HepG2 (cell line): ENCODE measurements at regions not wholly inside any gene's neighbourhood (a gene's known extent, or its start where the extent isn't known, plus 50 kb on each side); places are given as distances from the start of the nearest gene placed in this dataset.

Experiments
- ATAC-seq: fragments of 200-7000 bp; cut with Tn5 transposase; 3 replicates; pipeline ENCODE4 v1.9.1; 2020; ENCODE audit warnings: mild to moderate bottlenecking, moderate library complexity
- BruUV-seq: library from RNA; stranded (reverse); fragments of 400-500 nt; replicated peaks from 2 replicates; lab custom pipeline; 2021; lab: Mats Ljungman, UMichigan
- CTCF ChIA-PET: fragments of 300-600 bp; formaldehyde crosslinking; extraction: SDS; loops from one replicate; lab custom pipeline; 2021; ENCODE audit warnings: low total read pairs, inconsistent platforms, low intra/inter-chr PET ratio; lab: Yijun Ruan, JAX
- POLR2A ChIA-PET: fragments of 350-600 bp; sonication (Branson Sonifier 250); formaldehyde crosslinking; loops from one replicate; lab custom pipeline; 2020; ENCODE audit warnings: antibody characterized with exemption, inconsistent platforms; lab: Yijun Ruan, JAX
- DNase-seq: peaks from one replicate; pipeline ENCODE4 v3.0.0-alpha.2; 2015; ENCODE audit warnings: low spot score
- FAIRE-seq: peaks from 3 replicates; lab custom pipeline; 2011; peaks lifted over from hg19 to GRCh38; lab: Jason Lieb, UNC
- H2AFZ ChIP-seq: one replicate; pipeline ENCODE4 v1.6.1; 2011; ENCODE audit warnings: low read length, inconsistent platforms
- H3K27ac ChIP-seq: fragments of 300-600 bp; 3 replicates; pipeline ENCODE4 v1.8.0; 2011; ENCODE audit warnings: mixed run types, mild to moderate bottlenecking, mixed read lengths, low read length, inconsistent platforms; ENCODE audit not compliant: insufficient read depth; ENCODE audit errors: extremely low read length
- H3K27me3 ChIP-seq, 2 experiments: fragments of 200-600 bp in 1 of 2; 2 replicates in 1 of 2; 3 replicates in 1 of 2; pipeline versions ENCODE4 v1.6.0 to v1.8.0; 2011; ENCODE audit warnings: low read length in 2 of 2, mild to moderate bottlenecking in 2 of 2, moderate library complexity in 2 of 2, inconsistent platforms in 1 of 2; ENCODE audit not compliant: insufficient read depth in 2 of 2, control insufficient read depth in 1 of 2
- H3K36me3 ChIP-seq, 2 experiments: fragments of 200-600 bp in 1 of 2; replicated peaks in 1 of 2; 2 replicates in 1 of 2; 3 replicates in 1 of 2; pipeline versions ENCODE4 v1.5.1 to v1.8.0; 2011; ENCODE audit warnings: low read length in 2 of 2, inconsistent platforms in 1 of 2; ENCODE audit not compliant: insufficient read depth in 2 of 2, control insufficient read depth in 1 of 2
- H3K4me1 ChIP-seq: 2 replicates; pipeline ENCODE4 v1.5.1; 2012; ENCODE audit warnings: low read length, inconsistent platforms; ENCODE audit not compliant: insufficient read depth
- H3K4me2 ChIP-seq: 2 replicates; pipeline ENCODE4 v1.6.0; 2011; ENCODE audit warnings: low read depth, low read length, inconsistent platforms
- H3K4me3 ChIP-seq, 3 experiments: fragments of 200-600 bp in 1 of 3; sonication (generic), shearing (Covaris generic) in 1 of 3; replicated peaks in 1 of 3; 2 replicates each; pipeline ENCODE4 v1.5.1; 2011 to 2016; ENCODE audit warnings: low read length in 3 of 3, inconsistent platforms in 2 of 3, low read depth in 2 of 3, mild to moderate bottlenecking in 2 of 3, control low read depth in 1 of 3, mixed read lengths in 1 of 3; ENCODE audit not compliant: insufficient read depth in 1 of 3
- H3K79me2 ChIP-seq: one replicate; pipeline ENCODE4 v1.6.1; 2011; ENCODE audit warnings: low read length, inconsistent platforms; ENCODE audit not compliant: insufficient read depth
- H3K9ac ChIP-seq: 2 replicates; pipeline ENCODE4 v1.6.0; 2011; ENCODE audit warnings: mild to moderate bottlenecking, low read depth, low read length, inconsistent platforms; ENCODE audit not compliant: insufficient read depth
- H3K9me3 ChIP-seq: 2 replicates; pipeline ENCODE4 v1.5.1; 2012; ENCODE audit warnings: mild to moderate bottlenecking, low read length
- H4K20me1 ChIP-seq: 2 replicates; pipeline ENCODE4 v1.6.0; 2011; ENCODE audit warnings: inconsistent platforms, mild to moderate bottlenecking, low read length, moderate library complexity; ENCODE audit not compliant: insufficient read depth
- ARNT ChIP-seq: fragments of 450-650 bp; IDR thresholded peaks from 2 replicates; pipeline ENCODE4 v1.6.1; 2017
- GATAD2A ChIP-seq: IDR thresholded peaks from 2 replicates; pipeline ENCODE4 v1.6.1; 2016
- KLF9 ChIP-seq: IDR thresholded peaks from 2 replicates; pipeline ENCODE4 v1.6.1; 2016; ENCODE audit warnings: low read depth
- RFXAP ChIP-seq: sonication (generic); formaldehyde crosslinking; IDR thresholded peaks from 2 replicates; pipeline ENCODE4 v1.4.0; 2020; ENCODE audit warnings: missing genetic modification reagents, borderline replicate concordance
- SMARCC2 ChIP-seq: fragments of 450-650 bp; IDR thresholded peaks from 2 replicates; pipeline ENCODE4 v1.6.1; 2017; ENCODE audit warnings: antibody characterized with exemption, mild to moderate bottlenecking
- ZBTB21 ChIP-seq: sonication (generic); formaldehyde crosslinking; IDR thresholded peaks from 2 replicates; pipeline ENCODE4 v1.4.0; 2020; ENCODE audit warnings: missing genetic modification reagents
- ZNF292 ChIP-seq: sonication (generic); formaldehyde crosslinking; IDR thresholded peaks from 2 replicates; pipeline ENCODE4 v1.8.1; 2022; ENCODE audit warnings: mild to moderate bottlenecking, low read depth, missing genetic modification reagents, borderline replicate concordance
- ZNF562 ChIP-seq: sonication (generic); formaldehyde crosslinking; IDR thresholded peaks from 2 replicates; pipeline ENCODE4 v1.8.0; 2022; ENCODE audit warnings: missing genetic modification reagents, borderline replicate concordance
- ZNF710 ChIP-seq: sonication (generic); formaldehyde crosslinking; IDR thresholded peaks from 2 replicates; pipeline ENCODE4 v1.5.0; 2020; ENCODE audit warnings: mild to moderate bottlenecking, missing genetic modification reagents, borderline replicate concordance
- WGBS: methylation state at CpG from one replicate; pipeline ENCODE4 v1.1.6; 2017; ENCODE audit warnings: low lambda C conversion rate; 5-methylcytosine and 5-hydroxymethylcytosine counted together
- in situ Hi-C: cut with HindIII; loops from 2 replicates; pipeline ENCODE4 v1.10.0; 2017; ENCODE audit warnings: low pct_unique_long_range_greater_than_20kb; ENCODE audit not compliant: extremely low pct_ligation_motif_present
- intact Hi-C: fragments of 100-400 bp; cut with micrococcal nuclease; formaldehyde crosslinking; loops from one replicate; pipeline ENCODE4 v1.10.0; 2022; ENCODE audit not compliant: unreplicated experiment
- TF ChIP-seq, protein P1 (sequence below): sonication (generic); formaldehyde crosslinking; conservative IDR thresholded peaks from 2 replicates; pipeline ENCODE4 v1.8.1; 2023; ENCODE audit warnings: missing genetic modification reagents
- TF ChIP-seq, protein P2 (sequence below): sonication (generic); formaldehyde crosslinking; IDR thresholded peaks from 2 replicates; pipeline ENCODE4 v1.4.0; 2020; ENCODE audit warnings: low read depth, mild to moderate bottlenecking, missing genetic modification reagents

GRCh38 chr15:69505956-69506556, 53.4 kb downstream of the RPLP1 start:
- CTCF ChIA-PET, result no interaction called here

More at GRCh38 chr15:69505956-69506556, 53.4 kb downstream of the RPLP1 start:
- in situ Hi-C loops, result no loop called here
- no peaks in the 10 kb centered on the region for H3K4me1 ChIP-seq
- no peaks in the 10 kb centered on the region for H3K9me3 ChIP-seq
- H3K27ac ChIP-seq, result no peak overlapping the region
- H3K27me3 ChIP-seq, result peaks cover 0 to 43% of the 10 kb centered on the region in 2 experiments; a peak in 2 of 5 replicates
- H3K4me3 ChIP-seq, result no peak overlapping the region
- no peaks in the 10 kb centered on the region for H4K20me1 ChIP-seq
- no peak overlapping the region for H2AFZ ChIP-seq
- DNase-seq (no peak), FAIRE-seq (no peak), ATAC-seq (no peak)
- H3K4me2 ChIP-seq, result no peak overlapping the region
- no TSS peak for BruUV-seq
- no peak overlapping the region for H3K9ac ChIP-seq
- intact Hi-C loops, result no loop called here
- 26% methylated on average over 9 of the region's 9 CpGs for WGBS
- H3K36me3 ChIP-seq, result no peaks in the 10 kb centered on the region
- POLR2A ChIA-PET, result no interaction called here
- no peak for TF ChIP-seq ZNF562 (CRISPR knock-in tag)
- TF ChIP-seq SMARCC2, result no peak
- TF ChIP-seq, protein P1, sequence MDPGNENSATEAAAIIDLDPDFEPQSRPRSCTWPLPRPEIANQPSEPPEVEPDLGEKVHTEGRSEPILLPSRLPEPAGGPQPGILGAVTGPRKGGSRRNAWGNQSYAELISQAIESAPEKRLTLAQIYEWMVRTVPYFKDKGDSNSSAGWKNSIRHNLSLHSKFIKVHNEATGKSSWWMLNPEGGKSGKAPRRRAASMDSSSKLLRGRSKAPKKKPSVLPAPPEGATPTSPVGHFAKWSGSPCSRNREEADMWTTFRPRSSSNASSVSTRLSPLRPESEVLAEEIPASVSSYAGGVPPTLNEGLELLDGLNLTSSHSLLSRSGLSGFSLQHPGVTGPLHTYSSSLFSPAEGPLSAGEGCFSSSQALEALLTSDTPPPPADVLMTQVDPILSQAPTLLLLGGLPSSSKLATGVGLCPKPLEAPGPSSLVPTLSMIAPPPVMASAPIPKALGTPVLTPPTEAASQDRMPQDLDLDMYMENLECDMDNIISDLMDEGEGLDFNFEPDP (CRISPR knock-in tag), result no peak
- TF ChIP-seq GATAD2A (CRISPR knock-in tag), result no peak
- TF ChIP-seq KLF9 (CRISPR knock-in tag), result no peak
- TF ChIP-seq ZNF292, result no peak
- TF ChIP-seq ARNT, result no peak
- no peak for TF ChIP-seq RFXAP (CRISPR knock-in tag)
- no peak for TF ChIP-seq ZBTB21 (CRISPR knock-in tag)
- TF ChIP-seq, protein P2, sequence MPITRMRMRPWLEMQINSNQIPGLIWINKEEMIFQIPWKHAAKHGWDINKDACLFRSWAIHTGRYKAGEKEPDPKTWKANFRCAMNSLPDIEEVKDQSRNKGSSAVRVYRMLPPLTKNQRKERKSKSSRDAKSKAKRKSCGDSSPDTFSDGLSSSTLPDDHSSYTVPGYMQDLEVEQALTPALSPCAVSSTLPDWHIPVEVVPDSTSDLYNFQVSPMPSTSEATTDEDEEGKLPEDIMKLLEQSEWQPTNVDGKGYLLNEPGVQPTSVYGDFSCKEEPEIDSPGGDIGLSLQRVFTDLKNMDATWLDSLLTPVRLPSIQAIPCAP, result no peak
- TF ChIP-seq ZNF710 (CRISPR knock-in tag), result no peak
- H3K79me2 ChIP-seq, result no peaks in the 10 kb centered on the region
